ENCODE measurements at regions not wholly inside any gene's neighbourhood (a gene's known extent, or its start where the extent isn't known, plus 50 kb on each side); places are given as distances from the start of the nearest gene placed in this dataset.

DNA sequence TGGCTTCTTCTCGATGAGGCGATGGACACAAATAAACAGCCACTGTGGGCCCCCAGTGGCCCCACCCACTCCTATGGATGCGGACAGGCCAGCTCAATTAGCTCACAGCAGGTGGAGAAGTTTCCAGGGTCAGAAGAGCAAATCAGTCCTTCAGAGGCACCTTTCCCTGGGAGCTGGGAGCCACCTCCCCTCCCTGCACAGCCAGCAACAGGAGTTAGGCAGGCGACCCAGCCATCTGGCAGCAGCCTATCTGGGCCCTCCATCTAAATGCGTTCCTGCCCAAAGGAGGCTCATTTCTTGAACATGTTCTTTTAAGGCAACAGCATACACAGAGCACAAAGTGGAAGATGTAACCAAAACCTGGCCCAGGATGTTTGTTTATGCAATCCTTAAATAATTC is 211.9 kb upstream of the ARRDC4 start:
- no peak for DNase-seq

DNA sequence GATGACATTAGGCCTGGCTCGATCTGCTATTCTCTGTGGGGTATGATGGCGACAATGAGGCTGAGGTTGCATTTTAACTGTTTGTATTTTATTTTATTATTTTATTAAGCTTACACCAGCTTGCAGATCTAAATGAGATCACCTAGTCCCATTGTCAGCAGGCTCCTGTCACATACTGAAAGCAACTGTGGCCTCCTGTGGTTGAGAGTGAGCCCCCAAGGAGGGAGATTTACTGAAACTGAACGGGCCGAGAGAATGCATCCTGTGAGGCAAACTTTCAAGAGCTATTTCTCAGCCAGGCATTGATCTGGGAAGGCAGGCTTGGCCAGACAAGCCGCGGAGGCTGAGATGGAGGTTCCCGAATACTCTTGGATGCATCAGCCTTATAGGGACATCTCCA is 210.4 kb upstream of the ARRDC4 start:
- no peak for DNase-seq

- DNase-seq: no peak
Measured at GRCh38 chr15:97755726-97756125, 204.8 kb upstream of the ARRDC4 start.

DNA sequence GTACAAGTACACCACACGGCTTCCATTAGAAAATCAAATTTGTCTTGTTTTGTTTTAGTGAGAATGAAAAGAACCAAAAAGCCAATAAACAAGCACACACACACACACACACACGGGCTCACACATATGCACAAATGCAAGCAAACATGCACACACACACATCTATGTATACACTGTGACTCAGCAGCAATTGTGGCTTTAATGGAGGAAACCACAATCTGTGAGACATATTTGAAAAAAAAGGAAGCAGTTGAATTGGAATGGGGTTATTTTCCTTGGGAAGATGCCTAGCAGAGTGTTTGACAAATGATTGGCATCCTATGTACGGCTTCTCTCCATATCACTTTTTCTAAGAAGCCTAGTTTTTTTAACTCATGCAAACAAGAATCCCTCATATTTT is 201.1 kb upstream of the ARRDC4 start:
- no peak for DNase-seq

- no peak for DNase-seq
Measured at GRCh38 chr15:97761110-97761509, 199.4 kb upstream of the ARRDC4 start.

GRCh38 chr15:97783240-97783639 is 177.3 kb upstream of the ARRDC4 start:
- no peak for DNase-seq

DNA sequence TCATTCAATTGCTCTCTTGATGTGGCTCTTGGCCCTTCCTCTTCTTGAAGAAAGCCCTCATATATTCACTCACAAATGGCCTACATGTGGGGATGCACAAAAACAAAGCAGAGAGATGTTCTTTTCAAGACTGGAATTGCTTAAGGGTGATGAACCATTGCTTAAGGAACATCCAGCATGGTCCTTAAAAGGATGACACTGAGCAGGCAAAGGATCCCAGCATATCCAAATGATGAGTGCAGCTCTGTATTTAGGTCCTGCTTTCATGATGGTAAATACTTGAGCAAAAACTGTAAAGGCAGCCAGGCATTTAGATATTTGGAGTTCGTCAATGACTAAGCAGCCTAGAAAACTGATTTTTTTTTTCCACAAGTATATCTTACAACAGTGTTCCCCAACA is 173.8 kb upstream of the ARRDC4 start:
- DNase-seq: no peak

- no peak for DNase-seq
Measured at GRCh38 chr15:97790180-97790579, 170.3 kb upstream of the ARRDC4 start.

- no peak for DNase-seq
Measured at GRCh38 chr15:97791824-97792792, 168.4 kb upstream of the ARRDC4 start.

DNA sequence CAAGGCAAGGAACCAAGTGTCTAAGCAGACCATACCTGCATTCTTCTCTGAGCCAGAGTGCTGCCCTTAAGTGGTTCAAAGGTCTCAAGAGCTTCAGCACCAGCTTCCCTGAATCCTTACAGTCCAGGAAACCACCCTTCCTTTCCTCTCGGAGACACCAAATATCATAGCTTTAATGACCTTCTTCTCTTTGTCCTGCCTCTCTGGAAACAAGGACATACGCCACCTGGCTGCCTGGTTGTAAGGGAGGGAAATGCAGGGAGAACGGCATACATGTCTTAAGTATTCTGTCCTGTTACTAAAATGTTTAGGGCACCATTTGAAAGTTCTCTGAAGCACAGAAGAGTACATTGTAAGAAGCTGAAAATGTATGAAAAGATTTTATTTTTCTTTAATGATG is 155.6 kb upstream of the ARRDC4 start:
- no peak for DNase-seq

- no peak for DNase-seq
Measured at GRCh38 chr15:97806766-97807165, 153.7 kb upstream of the ARRDC4 start.

DNA sequence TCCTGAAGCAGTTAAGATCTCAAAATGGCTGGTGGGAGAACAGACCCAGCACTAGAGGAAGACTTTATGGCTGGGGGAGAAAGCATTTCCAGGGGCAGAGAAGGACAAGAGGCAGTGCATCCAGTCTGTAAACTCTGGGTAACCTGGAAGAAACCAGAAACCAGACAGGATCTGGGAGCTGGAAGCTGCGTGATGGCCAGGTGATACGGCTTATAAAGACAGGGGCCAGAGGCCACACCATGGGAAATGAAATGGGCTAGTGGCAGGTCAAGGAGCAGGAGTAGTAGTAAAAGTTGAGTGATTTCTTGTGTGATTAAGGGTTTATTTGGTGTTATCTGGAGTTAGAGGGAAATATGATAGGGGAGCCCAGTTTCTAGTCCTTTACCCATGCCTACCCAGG is 144.7 kb upstream of the ARRDC4 start:
- DNase-seq: no peak

DNA sequence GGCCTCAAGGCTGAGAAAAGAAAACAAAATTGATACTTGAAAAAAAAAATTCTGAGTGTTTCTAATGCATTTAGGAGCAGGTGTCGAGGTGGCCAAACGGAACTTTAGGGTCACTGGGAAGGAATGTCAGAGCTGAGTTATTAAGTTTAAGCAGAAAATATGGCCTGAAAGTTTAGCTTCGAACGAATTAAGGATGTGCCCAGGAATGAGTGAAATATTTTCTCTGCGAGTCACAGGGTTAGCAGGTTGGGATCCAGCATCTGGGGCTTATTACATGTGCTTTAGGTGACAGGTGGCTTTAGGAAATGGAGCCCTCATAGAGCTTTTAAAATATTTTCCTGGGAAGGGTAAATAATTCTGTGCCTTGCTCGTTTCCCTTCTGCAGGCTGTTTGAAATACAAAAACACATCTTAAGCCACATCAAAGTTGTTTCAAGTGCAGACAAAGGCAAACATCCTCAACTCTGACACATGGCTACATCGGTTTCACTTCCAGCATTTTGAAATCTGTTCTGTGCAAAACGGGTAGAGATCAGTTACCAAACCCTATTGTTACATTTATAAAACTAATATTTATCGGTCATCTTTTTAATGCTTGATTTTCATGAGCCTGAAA is 143.1 kb upstream of the ARRDC4 start:
- no peak for DNase-seq

- no peak for DNase-seq
Measured at GRCh38 chr15:97836003-97836402, 124.5 kb upstream of the ARRDC4 start.

DNA sequence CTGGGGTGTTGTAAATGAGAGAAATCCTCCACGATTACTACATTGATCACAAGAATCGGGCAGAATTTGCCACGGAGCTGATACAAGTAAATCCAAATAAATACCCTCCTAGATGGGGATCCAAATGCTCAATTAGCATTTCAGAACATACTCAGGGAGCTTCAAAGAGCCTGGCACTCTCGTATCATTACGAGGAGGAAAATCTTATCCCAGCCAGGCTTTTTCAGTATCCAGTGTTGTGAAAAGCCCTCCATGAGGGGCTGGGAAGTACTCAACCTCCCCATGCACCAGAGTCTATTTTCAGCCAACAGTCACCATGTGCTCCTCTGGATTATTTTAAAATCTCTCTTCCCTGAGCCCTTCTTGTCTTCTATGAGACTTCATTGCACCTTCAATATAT is 122.6 kb upstream of the ARRDC4 start:
- DNase-seq: no peak

- DNase-seq: no peak
Measured at GRCh38 chr15:97838606-97839210, 121.8 kb upstream of the ARRDC4 start.

DNA sequence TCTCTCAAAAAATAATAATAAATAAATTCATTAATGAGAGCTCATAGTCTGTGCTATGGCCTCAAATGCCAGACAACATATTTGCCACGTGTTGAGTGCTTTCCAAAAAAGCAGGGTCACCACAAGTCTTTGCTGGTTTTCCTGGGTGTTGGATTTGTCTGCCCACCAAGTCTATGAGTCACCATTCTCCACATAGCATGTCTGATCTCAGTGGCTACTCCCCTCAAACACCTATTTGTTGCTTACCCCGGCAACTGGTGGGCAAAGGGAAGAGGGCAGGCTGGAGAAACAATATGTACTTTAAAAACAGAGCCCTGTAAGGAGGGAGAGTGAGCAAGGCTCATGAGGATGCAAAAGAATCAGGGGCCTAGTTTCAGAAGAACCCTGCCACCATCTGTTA is 120.0 kb upstream of the ARRDC4 start:
- no peak for DNase-seq

DNA sequence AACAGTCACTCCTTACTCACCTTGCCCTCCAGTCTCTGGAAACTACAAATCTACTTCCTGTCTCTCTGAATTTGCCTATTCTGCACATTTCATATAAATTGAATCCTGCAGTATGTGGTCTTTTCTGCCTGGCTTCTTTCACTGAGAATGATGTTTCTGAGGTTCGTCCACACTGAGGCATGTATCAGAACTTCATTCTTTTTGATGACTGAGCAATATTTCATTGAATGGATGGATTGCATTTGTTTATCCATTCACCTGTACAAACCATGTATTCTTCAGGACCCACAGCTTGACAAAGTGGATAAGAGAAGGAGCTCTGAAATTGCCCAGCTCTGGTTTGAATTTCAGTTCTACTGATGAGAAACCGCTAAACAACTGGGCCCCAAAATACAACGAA is 118.9 kb upstream of the ARRDC4 start:
- no peak for DNase-seq

DNA sequence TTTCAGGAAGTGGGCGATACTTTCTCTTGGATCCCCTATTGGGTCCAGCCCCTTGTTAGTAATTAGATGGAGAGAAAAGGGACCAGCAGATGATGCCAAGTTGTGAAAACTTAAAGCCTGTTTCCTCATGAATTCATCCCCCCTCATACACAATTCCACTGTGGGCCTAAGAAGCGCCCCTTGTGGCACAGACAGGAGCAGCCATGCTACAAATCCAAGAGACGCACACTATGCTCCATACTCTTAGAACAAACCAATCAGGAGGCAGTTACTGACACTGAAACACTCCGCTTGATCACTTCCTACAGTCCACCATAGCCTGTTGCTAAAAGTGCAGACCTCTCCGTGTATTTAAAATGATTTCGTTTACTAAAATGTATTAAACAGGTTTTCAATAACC is 111.3 kb upstream of the ARRDC4 start:
- DNase-seq: no peak

DNA sequence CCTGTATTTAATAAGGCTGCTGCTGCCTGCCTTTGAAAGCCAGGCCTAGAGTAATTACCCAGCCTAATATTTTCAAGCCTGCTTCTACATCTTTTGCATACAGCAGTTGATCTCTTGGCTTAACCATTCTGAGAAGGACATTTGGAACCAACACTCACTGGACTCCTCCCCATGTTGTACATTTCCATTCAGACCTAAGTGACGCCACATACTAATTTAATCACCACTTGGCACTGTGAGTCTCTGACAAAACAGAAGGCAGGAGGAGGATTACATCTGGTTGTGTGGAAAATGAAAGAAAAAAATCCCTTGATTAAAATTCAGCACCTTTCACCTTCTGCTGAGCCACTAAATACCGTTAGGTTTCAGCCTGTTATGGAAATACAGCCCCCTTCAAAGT is 102.2 kb upstream of the ARRDC4 start:
- DNase-seq: no peak

DNA sequence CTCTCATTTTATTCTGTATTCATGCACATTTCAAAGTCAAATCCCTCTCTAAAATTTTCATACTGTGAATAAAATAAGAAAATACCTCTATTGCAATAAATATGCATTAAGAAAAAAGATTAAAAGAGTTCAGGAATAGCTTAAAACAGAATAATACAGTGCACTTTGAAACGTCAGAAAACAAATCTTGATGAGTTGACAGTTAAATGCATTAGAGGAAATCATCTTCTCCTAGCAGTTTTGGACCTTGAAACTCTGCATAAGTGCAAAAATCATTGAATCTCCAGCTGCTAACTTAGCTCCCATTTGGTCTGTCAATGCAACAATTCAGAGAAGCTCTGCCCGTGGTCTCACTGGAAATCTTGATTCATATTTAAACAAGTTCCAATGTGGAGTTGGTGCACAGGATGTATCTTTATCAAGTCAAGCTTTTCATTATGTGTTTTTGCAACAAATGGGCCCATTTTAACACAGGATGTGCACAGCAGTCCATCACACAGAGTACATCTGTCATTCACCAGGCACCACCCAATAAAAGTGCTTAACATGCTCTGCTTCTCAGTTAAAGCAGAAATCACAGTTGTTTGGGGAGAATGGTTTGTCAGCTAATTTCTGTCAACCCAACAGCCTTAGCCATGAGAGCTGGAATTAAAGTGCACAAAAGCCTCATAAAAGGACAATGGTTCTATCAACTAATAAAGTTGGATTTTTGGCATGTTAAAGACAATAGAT is 98.8 kb upstream of the ARRDC4 start:
- no peak for DNase-seq

DNA sequence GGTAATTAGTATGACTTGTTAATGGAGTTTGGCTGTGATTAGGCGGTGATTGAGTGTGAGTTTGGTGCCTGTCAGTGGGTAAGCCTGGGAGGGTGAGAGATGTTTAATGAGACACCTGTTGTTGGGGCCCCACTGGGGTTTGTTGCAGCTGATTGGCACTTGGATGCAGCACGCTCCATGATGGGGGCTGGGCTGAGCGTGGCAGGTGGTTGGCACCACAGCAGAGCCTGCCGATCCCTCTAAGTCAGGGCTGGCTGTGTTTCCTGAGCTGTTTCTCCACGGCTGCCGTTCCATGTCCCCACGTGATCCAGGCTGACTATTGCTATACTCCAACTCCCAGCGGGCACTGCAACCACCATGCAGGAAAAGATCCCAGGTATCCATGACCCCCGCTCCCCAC is 93.5 kb upstream of the ARRDC4 start:
- no peak for DNase-seq

DNA sequence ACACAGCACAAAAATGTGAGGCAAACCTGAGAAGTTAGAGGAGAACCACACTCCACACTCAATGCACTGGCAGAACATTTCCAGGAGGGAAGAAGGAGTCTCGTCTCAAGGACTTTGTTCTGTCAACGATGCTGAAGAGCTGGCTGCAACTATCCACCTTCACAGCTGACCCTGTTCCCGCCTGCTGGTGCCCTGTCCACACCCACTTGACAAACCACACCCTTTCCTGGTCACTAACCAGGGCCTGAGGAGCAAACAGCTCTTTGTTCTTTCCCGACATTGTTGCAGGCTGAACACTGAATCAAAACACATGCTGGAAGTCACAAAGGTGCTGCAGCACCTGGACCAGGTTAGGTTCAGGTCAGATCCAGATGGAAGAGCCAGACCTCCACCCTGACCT is 92.6 kb upstream of the ARRDC4 start:
- no peak for DNase-seq
